ENCODE measurements at regions not wholly inside any gene's neighbourhood (a gene's known extent, or its start where the extent isn't known, plus 50 kb on each side); places are given as distances from the start of the nearest gene placed in this dataset.
A peak's percentile ranks its signal among the peaks of the same experiment; 100 is the strongest.

DNA sequence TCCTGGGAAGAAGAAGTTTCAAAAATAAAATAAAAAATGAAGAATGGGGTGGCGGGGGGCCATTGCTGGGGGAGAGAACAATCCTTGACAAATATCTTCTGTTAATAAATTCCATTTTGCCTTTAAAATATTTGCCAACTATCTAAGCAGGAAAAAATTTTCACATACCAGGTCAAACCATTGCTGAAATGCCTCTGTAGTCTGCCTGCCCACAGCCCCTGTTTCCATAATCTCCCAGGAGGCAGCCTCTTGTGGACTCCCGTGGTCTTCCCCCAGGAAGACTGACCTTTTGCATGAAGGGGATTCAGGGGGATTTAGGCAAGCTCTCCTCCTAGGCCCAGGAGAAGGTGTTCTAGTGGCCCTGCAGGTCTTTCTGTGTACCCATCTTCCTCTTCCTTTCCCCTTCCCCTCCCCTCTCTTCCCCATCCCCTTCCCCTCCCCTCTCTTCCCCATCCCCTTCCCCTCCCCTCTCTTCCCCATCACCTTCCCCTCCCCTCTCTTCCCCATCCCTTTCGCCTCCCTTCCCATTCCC lies 61.0 kb downstream of the RPL37A start:
- no peak for DNase-seq (ENCODE audit: low read depth)
- H3K4me3 ChIP-seq (ENCODE audit: low read length), result no peak overlapping the region
- TF ChIP-seq, protein P1, sequence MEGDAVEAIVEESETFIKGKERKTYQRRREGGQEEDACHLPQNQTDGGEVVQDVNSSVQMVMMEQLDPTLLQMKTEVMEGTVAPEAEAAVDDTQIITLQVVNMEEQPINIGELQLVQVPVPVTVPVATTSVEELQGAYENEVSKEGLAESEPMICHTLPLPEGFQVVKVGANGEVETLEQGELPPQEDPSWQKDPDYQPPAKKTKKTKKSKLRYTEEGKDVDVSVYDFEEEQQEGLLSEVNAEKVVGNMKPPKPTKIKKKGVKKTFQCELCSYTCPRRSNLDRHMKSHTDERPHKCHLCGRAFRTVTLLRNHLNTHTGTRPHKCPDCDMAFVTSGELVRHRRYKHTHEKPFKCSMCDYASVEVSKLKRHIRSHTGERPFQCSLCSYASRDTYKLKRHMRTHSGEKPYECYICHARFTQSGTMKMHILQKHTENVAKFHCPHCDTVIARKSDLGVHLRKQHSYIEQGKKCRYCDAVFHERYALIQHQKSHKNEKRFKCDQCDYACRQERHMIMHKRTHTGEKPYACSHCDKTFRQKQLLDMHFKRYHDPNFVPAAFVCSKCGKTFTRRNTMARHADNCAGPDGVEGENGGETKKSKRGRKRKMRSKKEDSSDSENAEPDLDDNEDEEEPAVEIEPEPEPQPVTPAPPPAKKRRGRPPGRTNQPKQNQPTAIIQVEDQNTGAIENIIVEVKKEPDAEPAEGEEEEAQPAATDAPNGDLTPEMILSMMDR (IDR thresholded peaks at IDR 0.05; ENCODE audit: insufficient read depth, low read depth, low read length, missing control alignments), result no peak

DNA sequence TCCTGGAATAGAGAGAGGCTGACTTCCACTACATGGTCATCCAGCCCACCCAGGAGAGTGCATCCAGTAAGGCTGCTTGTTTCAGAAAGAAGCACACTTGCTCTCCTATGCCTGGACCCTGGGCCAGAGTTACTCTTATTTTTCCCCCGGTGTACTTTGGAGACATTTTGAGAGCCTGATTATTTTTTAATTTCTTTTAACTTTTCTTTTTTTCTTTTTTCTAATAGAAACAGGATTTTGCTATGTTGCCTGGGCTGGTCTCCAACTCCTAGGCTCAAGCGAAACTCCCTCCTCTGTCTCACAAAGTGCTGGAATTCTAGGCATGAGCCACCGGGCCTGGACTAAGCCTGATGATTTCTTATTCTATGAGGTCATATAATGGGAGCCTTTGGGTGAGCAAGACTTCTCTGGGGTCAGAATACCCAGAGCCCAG lies 62.2 kb downstream of the RPL37A start:
- H3K4me3 ChIP-seq (ENCODE audit: low read length), result no peak overlapping the region
- TF ChIP-seq, protein P1 (IDR thresholded peaks at IDR 0.05; ENCODE audit: insufficient read depth, low read depth, low read length, missing control alignments), result no peak
- DNase-seq (ENCODE audit: low read depth), result peak; percentile 28

DNA sequence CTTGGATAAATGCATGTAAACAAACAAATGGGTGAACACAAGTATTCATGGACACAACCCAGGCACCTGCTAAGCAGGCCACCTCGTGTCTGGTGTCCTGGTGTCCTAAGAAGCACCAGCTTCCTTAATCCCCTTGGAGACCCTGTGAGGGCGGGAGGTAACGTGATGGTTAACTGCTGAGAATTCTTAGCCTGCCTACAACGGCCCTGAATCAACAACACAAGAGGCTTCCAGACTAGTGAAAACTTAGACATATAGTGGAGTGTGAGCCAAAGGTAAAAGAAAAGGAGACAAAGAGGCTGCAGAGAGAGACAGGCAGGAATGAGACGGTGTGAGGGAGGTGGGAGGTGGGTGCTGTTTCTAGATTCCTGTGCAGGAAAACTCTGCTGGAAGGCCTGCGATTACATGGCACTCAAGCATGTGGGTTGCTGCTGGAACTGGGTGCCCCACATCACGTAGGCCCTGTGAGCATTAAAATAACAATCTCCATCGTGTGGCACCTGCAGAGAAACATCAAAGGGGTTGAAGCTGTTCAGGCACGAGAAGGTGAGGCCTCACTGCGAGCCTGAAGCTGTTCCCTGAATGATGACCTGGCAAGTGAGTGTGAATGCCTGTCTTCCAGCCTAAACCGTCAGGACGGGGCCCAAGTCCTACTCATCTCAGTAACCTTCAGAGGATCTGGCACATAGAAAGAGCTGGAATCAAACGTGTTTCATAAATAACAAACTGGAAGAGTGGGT lies 64.2 kb downstream of the RPL37A start:
- H3K4me3 ChIP-seq (ENCODE audit: low read length), result no peak overlapping the region
- TF ChIP-seq, protein P1 (IDR thresholded peaks at IDR 0.05; ENCODE audit: insufficient read depth, low read depth, low read length, missing control alignments), result no peak
- peak; percentile 68 for DNase-seq (ENCODE audit: low read depth)

DNA sequence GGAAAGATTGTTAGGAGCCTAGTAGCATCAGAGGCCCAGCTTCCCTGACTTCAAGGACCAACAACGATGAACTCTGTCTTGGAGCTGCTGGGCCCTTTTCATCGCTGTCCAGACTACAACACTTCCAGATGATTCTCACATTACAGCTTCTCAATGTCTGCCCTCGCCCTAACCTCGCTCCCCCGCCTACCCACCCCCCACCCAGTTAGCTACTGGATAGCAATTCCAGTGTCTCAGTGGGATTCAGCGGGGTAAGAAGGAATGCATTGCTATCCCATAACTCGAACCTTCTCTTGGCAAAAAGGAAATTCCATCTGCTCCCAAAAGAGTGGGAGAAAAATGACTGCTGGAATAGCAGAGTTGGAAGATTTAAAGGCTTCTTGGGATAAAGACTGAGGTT lies 65.0 kb downstream of the RPL37A start:
- TF ChIP-seq, protein P1 (IDR thresholded peaks at IDR 0.05; ENCODE audit: insufficient read depth, low read depth, low read length, missing control alignments), result no peak
- H3K4me3 ChIP-seq (ENCODE audit: low read length), result no peak overlapping the region
- DNase-seq (ENCODE audit: low read depth), result no peak

DNA sequence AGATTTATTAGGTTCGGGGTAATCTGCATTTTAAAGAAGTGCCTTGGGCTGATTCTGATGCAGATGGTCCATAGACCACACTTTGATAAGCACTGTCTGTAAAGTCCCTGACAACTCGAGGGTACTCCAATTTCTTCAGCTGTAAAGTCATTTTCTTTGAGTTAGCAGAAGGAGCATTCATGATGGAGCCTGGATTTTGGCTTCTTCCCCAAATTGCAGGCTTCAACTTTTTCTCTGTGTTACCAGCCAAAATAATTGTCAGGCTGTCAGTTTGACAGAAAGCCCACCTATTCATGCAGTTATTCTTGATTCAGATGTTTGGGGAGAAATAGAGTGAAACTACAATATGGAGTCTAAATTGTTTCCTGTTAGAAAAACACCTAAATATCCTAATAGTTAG lies 66.0 kb downstream of the RPL37A start:
- no peak for DNase-seq (ENCODE audit: low read depth)
- TF ChIP-seq, protein P1 (IDR thresholded peaks at IDR 0.05; ENCODE audit: insufficient read depth, low read depth, low read length, missing control alignments), result no peak
- no peak overlapping the region for H3K4me3 ChIP-seq (ENCODE audit: low read length)

DNA sequence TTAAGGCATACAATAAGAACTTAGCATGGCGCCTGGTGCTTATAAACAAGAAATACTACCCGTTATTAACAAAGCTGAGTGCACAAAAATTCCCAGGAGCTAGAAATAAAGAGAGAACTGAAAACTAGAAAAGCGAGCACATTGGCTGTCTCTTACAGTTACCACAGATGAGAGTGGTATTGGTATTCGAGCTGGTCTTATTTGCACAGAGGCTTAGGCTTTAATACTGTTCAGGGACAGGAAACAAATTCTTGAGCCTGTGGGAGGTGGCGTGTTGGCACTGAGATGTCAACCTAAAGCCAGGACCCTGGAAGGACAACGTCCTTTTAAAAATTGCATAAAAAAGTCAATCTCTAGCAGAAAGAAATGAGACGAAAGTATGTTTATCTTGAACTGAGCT lies 67.3 kb upstream of the IGFBP2 start:
- TF ChIP-seq, protein P1 (IDR thresholded peaks at IDR 0.05; ENCODE audit: insufficient read depth, low read depth, low read length, missing control alignments), result no peak
- no peak for DNase-seq (ENCODE audit: low read depth)
- H3K4me3 ChIP-seq (ENCODE audit: low read length), result no peak overlapping the region

DNA sequence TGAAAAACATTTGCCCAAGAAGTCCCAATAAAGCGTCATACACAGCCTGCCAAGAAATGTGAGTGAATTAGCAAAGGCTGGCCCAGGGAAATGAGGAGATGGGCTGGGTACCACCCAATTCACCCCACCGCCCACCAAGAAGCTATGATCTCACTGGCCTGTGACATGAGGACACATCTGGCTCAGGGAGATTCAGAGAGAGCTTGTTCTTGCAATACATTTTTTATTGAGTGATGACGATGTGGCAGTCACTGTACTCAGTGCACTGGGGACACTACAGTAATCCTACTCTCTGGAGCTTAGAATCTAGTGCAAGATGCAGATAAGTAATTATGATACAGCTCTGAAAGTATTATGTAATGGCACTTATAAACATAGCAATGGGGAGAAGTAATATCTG lies 64.6 kb upstream of the IGFBP2 start:
- TF ChIP-seq, protein P1 (IDR thresholded peaks at IDR 0.05; ENCODE audit: insufficient read depth, low read depth, low read length, missing control alignments), result no peak
- no peak overlapping the region for H3K4me3 ChIP-seq (ENCODE audit: low read length)
- DNase-seq (ENCODE audit: low read depth), result no peak

Data from epithelial cell of esophagus (primary cell).